IPS-11a (cell line): ENCODE measurements at regions not wholly inside any gene's neighbourhood (a gene's known extent, or its start where the extent isn't known, plus 50 kb on each side); places are given as distances from the start of the nearest gene placed in this dataset.

Experiments used
- H3K4me3 ChIP-seq: one replicate; pipeline ENCODE4 v1.5.1; 2013; ENCODE audit warnings: low read depth, low read length, control low read depth

GRCh38 chr2:226337941-226338600 is 461.5 kb downstream of the IRS1 start:
- H3K4me3 ChIP-seq: no peak overlapping the region

GRCh38 chr2:226336283-226336682 is 463.3 kb downstream of the IRS1 start:
- H3K4me3 ChIP-seq: no peak overlapping the region

DNA sequence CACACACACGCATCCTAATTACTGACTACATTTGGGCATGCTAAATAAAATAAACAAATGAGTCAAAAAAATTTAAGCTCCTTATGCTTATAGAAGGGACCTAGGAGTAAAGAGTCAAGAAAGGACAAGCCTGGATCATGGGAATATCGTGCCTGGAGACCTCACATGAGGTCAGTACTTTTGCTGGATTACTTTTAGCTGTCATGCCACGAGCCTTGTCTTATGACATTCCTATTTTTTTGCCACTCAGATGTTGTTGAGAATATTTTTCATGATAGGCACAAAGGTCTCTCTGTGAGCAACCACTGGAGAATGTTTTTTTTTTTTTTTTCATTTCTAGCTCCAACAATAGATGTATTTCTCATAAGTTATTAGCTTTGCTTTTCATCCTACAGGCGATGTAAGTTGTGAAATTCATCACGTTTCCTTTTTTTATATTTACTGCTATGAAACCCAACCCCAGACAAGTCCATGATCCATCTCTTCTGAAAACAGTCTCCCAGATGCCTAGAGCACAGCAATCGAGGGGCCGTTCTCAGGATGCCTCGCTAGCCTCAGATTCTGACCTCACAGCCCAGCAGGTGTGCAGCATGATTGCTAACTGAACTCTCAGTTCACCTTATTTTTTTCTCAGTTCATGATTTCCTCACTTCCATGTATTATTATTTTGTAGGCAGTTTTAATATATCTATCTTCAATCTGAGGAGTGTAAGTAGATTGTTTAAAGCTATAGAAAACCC is 464.5 kb downstream of the IRS1 start:
- H3K4me3 ChIP-seq: no peak overlapping the region

- H3K4me3 ChIP-seq: no peak overlapping the region
Measured at GRCh38 chr2:226333388-226333787, 466.2 kb downstream of the IRS1 start.

DNA sequence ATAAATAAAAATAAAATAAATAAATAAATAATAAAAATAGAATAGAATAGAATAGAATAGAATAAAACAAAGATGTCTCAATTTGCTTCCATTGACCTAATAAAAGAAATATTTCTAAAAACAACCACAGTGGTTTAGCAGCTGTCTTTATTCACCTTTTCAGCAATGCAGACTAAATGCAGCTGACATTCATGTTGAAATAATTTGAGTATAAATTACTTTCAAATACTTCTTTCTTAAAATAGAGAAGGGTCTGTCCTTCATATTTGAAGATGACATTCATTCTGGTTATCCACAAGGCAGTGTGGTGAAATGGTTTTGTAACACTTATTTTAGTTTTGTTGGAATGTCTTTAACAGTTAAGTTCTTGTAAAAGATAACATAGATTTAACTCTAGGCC is 469.4 kb downstream of the IRS1 start:
- H3K4me3 ChIP-seq: no peak overlapping the region

- no peak overlapping the region for H3K4me3 ChIP-seq
Measured at GRCh38 chr2:226329180-226329579, 470.4 kb downstream of the IRS1 start.

DNA sequence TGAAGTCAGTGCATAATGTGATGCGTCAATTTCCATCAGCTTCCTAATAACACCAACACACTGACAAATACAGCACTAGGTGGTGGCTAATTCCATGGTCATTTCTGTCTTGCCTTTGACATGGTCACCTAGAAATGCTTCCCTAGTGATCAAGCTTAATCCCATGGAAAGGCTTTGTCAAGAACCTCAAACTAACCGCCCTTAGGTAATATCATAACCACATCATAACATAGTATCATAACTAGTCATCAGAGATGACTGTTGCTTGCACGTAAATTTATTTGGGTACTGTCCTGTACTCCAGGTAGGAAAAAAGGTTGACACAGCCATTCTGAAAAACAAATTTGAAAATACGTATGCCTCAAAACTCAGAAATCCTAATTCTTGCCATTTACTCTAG is 471.8 kb downstream of the IRS1 start:
- H3K4me3 ChIP-seq: no peak overlapping the region

DNA sequence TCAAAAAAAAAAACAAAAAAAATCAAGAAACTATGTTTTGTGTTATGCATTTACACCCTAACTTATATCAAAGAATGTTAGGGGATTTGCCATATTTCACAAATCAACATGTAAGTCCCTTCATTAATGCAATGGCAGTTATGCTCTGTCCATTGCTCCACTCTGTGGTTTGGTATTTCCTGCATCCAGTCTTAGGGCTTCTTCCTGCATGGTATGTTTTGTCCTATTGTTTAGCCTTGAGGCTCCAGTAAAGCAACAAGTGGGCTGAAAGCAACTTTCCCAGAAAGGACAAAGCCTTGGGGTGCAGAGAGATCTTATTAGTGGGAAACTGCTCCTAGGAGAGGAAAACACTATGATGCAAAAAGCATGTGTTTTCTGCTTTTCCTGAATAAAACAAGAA is 474.1 kb downstream of the IRS1 start:
- no peak overlapping the region for H3K4me3 ChIP-seq

GRCh38 chr2:226320076-226320948 is 479.3 kb downstream of the IRS1 start:
- no peak overlapping the region for H3K4me3 ChIP-seq

GRCh38 chr2:226317970-226318369 is 481.6 kb downstream of the IRS1 start:
- H3K4me3 ChIP-seq: no peak overlapping the region

DNA sequence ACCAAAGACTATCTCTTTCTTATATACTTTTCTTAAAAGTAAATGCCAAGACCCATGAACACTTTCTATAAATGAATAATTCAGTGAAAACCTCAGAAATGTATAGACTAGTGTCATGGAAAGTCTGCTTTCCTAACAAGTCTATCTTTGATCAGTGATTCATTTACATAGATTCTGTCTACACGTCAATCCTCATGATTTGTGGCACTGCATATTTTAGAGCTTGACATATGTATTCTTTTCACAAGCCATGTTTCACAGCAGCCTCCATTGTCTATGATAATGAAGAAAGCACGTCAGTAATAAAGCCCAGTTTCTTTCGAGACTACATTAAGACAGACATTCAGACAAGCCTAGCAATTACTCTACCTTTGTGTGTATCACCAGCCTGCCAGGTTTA is 486.6 kb downstream of the IRS1 start:
- H3K4me3 ChIP-seq: no peak overlapping the region

GRCh38 chr2:226312155-226312554 is 487.5 kb downstream of the IRS1 start:
- no peak overlapping the region for H3K4me3 ChIP-seq

GRCh38 chr2:226310146-226310545 is 489.5 kb downstream of the IRS1 start:
- H3K4me3 ChIP-seq: no peak overlapping the region

GRCh38 chr2:226308986-226309385 is 490.6 kb downstream of the IRS1 start:
- no peak overlapping the region for H3K4me3 ChIP-seq

DNA sequence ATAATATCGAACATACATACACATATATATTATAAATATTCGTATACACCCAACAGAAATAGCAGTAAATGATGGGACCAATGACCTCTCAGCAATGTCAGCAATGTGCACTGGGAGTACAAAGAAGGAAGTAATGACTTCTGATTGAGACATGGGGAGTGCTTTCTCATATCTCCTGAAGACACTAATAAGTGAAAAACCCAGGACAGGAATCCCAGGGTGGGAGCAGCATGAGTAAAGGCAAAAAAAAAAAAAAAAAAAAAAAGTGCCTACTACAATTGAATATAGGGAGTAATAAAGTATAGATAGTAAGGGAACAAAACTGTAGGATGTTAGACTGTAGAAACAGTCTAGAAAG is 491.3 kb downstream of the IRS1 start:
- no peak overlapping the region for H3K4me3 ChIP-seq

- no peak overlapping the region for H3K4me3 ChIP-seq
Measured at GRCh38 chr2:226307487-226308322, 491.9 kb downstream of the IRS1 start.

DNA sequence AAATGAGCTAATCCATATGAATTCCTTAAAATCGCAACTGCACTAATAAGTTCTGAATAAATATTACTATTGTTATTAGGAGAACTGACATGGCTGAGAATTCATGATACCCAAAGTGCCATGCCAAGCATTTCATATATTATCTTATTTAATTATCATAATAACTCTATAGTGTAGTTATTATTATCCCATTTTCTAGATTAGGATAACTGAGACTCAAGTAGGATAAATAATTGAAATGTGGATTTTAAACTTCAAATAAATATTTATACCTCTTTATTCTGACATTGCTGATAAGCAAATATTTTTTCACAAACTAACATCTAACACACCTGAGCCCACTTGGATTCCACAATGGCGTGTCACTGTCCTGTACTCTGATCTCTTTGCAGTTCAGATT is 492.7 kb downstream of the IRS1 start:
- no peak overlapping the region for H3K4me3 ChIP-seq

DNA sequence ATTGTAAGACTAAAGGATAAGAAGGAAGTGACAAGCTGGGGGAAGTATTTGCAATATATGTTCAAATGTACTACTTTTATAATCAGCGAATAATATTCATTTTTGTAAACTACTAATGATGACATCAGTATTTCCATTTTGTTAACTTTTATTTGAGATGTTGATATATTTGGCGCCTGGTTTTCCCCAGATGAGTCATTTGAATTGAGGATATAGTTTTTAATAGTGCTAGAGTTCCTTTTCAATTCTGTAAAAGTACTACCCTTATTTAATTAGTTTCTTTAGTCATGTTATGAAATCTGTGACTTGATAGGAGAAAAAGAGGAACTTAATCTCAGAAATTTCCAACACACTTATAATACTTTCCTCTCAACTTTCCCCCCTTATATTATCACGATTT is 495.3 kb downstream of the IRS1 start:
- H3K4me3 ChIP-seq: no peak overlapping the region

- H3K4me3 ChIP-seq: no peak overlapping the region
Measured at GRCh38 chr2:226303707-226304106, 495.9 kb downstream of the IRS1 start.

- H3K4me3 ChIP-seq: no peak overlapping the region
Measured at GRCh38 chr2:226300196-226300886, 499.3 kb downstream of the IRS1 start.
